ENCODE measurements at regions not wholly inside any gene's neighbourhood (a gene's known extent, or its start where the extent isn't known, plus 50 kb on each side); places are given as distances from the start of the nearest gene placed in this dataset.
"Not testable (repeated sequence)": the region's sequence is repeated elsewhere in the genome, so short reads cannot be mapped to it uniquely, and the experiment has no call there.

DNA sequence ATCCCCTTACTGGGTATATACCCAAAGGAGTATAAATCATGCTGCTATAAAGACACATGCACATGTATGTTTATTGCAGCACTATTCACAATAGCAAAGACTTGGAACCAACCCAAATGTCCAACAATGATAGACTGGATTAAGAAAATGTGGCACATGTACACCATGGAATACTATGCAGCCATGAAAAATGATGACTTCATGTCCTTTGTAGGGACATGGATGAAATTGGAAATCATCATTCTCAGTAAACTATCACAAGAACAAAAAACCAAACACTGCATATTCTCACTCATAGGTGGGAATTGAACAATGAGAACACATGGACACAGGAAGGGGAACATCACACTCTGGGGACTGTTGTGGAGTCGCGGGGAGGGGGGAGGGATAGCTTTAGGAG lies 161.7 kb upstream of the PHACTR1 start:
- not testable (repeated sequence) for FAIRE-seq

DNA sequence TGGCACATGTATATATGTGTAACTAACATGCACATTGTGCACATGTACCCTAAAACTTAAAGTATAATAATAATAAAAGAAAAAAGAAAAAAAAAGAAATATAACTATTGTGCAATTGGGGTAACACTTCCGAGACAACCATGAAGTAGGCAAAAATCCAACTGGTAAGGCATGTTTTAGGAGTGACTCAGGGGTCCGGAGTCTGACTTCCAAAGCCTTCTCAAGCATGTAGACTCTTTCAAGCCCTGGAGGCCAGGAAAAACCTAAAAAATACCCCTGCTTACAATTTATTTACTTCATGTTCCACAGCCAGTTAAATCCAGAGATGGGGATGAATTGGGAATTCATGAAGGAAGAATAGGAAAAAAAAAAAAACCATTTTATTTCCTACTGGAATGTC lies 161.3 kb upstream of the PHACTR1 start:
- no peak for FAIRE-seq

DNA sequence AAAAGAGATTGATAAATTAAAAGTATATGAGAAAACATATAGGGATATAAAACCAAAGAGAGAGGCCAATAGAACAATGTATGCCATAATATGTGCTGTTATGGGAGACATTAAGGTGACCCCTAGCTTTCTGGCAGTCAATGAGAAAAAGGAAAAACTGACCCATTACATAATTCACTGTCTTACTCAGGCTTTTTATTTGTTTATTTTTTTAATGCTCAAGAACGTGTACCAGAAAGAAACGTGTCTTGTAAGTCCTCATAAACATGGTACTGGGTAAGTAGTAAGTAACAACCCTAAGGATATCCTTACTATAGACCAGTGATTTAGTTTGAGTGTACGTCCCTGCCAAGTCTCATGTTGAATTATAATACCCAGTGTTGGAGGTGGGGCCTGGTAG lies 160.8 kb upstream of the PHACTR1 start:
- no peak for FAIRE-seq

- FAIRE-seq: no peak
Observed at GRCh38 chr6:12557765-12558164, 158.8 kb upstream of the PHACTR1 start.

DNA sequence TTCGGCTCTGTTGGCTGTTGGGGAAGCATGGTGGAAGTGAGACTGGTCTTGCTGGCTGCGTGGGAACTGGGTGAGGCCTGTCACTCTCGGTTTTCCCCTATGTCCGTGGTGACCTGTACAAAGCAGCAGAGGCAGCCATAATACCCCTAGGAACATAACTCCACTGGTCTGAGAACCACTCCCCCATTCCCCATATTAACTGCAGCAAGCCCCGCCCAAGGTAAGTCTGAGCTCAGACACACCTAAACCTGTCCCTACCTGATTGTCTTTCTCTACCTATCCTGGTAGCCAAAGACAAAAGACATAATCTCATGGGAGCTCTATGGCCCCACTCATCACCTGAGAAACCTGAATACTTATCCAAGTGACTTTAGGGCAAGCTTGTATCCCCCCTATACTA lies 156.3 kb upstream of the PHACTR1 start:
- no peak for FAIRE-seq

DNA sequence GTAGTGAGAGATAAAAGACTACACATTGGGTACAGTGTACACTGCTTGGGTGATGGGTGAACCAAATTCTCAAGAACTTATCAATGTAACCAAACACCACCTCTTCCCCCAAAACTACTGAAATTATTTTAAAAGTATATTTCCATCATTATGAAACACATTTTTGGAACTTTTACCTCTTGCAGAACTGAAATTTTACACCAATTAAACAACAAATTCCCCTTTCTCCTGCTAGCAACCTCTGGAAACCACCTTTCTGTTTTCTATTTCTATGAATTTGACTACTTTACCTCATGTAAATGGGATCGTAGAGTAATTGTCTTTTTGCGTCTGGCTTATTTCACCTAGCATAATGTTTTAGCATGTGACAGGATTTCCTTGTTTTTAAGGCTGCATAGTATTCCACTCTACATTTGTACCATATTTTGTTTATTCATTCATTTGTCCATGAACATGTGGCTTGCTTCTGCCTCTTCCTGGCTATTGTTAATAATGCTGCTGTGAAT lies 149.9 kb upstream of the PHACTR1 start:
- FAIRE-seq: no peak

DNA sequence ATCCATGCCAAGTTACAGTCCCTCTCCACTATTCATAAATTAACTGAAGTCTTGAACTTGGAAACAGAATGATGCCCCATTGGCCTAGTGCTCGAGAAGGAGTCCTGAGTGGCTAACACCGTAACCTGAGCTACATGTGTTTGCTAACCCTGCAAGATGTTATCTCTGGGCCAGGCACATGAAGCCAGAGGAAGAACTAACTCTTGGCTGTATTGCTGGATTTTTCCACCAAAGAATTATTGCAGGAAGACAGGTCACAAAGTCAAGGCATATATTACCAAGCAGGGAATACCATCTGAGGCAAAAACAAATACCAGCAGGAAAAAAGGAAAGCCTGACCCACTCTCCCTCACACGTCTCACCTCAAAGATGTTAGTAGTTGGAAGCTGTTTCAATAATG lies 148.9 kb upstream of the PHACTR1 start:
- FAIRE-seq: no peak

GRCh38 chr6:12569646-12570045 lies 146.9 kb upstream of the PHACTR1 start:
- no peak for FAIRE-seq

GRCh38 chr6:12570461-12571030 lies 146.0 kb upstream of the PHACTR1 start:
- FAIRE-seq: peak; percentile 73

DNA sequence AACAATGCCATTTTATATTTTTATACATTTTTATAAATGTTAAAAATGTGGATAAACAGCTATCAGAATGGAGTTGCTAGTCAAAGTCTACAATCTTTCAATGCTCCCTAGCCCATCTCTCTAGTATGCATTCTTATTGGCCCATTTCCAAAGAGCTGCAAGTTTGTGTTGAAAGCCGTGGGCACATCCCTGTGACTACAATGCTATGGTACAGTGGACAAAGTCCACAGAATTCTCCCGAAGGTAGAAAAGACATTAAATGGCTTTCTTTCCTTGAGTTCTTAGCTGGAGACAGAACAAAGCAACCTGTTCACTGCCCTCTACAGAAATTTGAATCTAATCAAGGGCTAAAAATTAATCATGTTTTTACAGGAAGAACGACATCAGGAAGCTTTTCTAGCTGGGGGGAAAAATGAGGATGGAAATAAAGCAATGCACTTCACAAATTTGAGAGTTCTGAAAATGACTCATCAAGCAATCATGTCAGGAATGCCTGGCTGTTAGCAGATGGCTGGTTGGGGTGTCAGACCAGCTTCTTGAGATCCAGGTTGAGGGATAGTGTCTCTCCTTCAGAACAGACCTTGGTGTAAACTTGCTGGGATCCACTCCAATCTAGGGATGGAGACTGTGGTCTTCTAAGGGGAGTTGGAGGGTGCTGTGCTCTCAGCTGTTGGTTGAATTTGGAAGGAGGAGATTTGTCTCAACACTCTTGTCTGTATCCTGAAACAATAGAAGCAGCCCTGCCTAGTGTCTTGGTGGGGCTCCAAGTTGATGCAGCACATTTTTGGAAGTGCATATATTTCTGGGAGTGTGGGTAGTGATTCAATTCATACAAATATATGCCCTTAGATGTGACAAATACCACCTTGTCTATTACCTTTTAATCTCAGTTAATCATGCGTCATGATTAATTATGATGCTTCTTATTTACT lies 143.4 kb upstream of the PHACTR1 start:
- no peak for FAIRE-seq

- FAIRE-seq: no peak
Observed at GRCh38 chr6:12575961-12576360, 140.6 kb upstream of the PHACTR1 start.

DNA sequence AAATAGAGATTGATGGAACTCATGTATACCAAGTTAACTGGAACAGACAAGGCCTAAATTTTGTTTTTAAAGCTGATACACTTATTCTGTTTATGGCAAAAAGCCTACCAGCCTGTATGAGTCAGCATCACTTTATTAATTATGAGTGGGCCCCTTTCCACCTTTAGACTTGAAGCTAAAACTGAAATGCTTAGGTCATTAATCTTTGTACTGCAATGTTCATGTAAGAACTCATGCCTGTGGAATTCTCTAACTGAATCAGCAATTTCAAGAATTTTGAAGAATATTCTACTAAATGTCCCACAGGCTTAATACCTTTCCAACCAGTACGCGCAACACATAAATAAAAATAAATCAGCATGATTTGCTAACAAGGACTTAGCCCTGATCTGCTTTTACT lies 140.2 kb upstream of the PHACTR1 start:
- no peak for FAIRE-seq

GRCh38 chr6:12577124-12577850 lies 139.3 kb upstream of the PHACTR1 start:
- no peak for FAIRE-seq

DNA sequence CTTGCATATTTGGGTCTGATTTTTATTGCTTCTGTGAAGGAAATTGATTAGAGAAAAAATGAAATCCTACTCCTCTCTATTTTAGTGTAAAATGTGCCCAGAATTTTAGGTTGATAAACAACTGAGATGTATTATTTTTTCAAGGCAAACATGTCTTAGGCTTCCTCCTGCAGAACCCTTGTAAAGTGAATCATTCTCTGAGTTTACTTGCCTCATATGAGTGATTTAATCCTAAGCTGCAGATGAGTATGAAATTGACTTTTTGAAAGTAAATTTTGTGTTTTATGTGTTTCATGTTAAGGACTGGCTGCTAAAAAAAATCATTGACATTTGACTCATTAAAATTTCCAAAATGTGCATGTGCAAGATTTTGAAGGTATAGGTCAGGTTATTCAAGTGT lies 138.5 kb upstream of the PHACTR1 start:
- FAIRE-seq: no peak

DNA sequence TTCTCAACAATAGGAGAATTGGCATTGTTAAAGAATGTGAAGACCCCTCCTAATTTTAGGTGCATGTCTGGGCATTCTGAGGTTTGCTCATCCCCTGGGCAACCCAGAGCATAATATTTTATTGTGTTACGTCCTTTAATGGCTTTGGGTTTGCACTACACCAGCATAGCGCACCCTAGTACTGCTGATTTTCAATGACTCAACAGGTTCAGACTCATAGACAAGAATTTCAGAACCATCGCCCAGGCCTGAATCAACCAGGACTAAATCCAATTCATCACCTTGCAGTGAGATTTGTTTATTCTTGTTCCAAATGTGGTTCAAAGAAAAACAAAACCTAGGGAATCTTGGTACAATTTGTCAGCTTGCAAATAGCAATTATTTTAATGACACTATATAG lies 137.8 kb upstream of the PHACTR1 start:
- FAIRE-seq: no peak

DNA sequence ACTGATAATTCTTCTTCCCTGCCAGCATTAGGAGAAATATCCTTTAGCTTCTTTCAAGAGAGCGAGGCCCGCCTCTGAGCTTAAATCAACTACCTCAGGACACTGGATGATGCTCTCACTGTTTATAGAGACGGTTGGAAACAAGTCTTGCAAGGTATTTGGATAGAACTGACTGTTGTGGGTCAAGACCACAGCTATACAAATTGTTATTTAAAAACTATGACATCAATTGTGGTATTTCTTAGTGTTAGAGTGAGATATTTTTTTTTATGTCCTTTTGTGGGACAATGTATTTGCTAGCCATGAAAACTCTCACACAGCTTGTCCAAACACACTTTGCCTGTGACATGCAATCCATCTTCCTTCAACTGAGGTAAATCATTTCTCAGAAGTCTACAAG lies 136.3 kb upstream of the PHACTR1 start:
- no peak for FAIRE-seq

DNA sequence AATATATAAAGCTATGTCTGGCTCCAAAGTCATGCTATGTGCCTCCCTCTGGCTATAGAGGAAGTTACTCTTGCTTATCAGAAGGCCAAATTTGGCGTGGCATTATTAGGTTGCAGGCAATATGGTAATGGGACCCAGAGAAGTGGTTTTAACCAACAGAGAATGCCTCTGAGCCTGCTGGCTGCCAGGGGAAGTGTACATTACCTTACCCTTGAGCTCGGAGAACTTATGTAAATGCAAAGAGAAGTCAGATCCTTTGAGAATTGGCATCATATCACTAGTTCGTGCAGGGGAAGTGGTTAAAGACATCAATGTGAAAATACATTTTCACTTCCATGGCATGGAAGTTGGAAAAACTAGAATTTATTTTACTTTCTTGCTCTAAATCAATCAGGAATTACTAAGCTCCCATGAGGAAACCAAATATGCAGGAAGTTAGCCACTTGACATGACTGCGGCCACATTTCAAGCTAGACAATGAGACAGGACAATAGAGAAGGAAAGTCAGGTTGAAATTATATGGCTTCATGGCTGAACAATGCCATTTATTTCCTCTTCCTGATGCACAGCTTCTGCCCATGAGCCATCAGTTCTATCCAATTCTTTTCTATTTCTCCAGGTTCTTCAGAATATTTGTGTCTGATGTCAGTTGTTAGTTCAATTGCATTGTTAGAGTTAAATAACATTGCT lies 134.0 kb upstream of the PHACTR1 start:
- no peak for FAIRE-seq

DNA sequence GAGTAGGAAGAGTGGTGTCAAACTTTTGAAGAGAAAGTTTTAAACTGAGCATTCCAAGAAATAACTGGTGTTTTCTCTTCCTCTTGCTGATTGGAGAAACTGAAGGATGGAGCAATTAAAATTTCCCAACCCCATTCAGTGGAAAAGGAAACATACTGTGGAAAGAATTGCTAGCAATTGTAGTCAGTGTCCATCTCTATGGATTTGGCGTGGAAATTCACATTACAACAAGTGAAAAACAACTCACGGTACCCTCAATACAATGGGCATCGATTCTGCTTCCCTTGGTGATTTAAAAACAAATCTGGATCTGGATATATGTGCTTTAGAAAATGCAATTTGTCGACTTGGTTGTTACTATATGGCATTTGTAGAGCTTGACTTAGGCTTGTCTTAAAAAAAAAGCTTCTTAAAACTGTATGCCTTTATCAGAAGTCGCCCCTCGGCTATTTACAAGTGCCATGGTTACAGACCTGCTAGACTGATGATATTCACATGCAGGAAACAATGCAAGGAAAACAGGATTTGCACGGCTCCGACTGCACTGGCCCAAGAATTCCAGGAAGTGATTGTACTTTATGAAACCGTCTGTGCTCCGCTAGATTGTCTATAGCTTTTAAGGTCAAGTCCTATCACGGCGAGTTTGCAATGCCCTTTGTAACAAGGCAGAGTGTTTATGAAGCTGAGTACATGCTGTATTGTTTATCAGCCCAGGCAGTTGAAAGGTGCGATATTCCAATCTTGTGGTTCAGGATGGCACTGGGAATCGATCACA lies 131.7 kb upstream of the PHACTR1 start:
- FAIRE-seq: no peak

- no peak for FAIRE-seq
Observed at GRCh38 chr6:12585497-12585958, 131.0 kb upstream of the PHACTR1 start.

GRCh38 chr6:12586721-12587480 lies 129.7 kb upstream of the PHACTR1 start:
- FAIRE-seq: no peak

- FAIRE-seq: no peak
Observed at GRCh38 chr6:12590901-12591300, 125.7 kb upstream of the PHACTR1 start.
